ENCODE measurements at regions not wholly inside any gene's neighbourhood (a gene's known extent, or its start where the extent isn't known, plus 50 kb on each side); places are given as distances from the start of the nearest gene placed in this dataset.

DNA sequence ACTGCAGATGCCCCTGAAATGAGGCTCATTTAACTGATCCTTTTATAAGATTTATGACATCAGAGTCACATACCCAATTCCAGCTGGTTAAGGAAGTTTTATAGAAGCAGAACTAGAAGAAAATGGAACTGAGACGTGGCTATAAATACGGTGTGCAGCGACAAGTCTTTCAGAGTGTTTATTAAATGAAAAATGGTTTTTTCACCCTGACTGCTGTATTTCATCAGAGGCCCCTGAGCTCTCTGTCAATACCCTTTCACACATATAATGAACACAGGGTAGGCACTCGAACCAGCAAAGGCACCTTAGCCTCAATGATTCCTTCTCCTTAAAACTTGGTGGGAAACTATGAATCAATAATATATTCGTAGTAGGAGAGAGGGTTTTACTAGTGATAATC, 380.8 kb upstream of the ANXA10 start (continued):
- TF ChIP-seq RAD21 (IDR thresholded peaks at IDR 0.05 in 1 of 2, conservative IDR thresholded peaks at IDR 0.05 in 1 of 2; ENCODE audit: low read depth in 2 of 2, low read length in 2 of 2) (no peak), CREB1 (IDR thresholded peaks at IDR 0.05) (no peak)
